ENCODE measurements at regions not wholly inside any gene's neighbourhood (a gene's known extent, or its start where the extent isn't known, plus 50 kb on each side); places are given as distances from the start of the nearest gene placed in this dataset.

DNA sequence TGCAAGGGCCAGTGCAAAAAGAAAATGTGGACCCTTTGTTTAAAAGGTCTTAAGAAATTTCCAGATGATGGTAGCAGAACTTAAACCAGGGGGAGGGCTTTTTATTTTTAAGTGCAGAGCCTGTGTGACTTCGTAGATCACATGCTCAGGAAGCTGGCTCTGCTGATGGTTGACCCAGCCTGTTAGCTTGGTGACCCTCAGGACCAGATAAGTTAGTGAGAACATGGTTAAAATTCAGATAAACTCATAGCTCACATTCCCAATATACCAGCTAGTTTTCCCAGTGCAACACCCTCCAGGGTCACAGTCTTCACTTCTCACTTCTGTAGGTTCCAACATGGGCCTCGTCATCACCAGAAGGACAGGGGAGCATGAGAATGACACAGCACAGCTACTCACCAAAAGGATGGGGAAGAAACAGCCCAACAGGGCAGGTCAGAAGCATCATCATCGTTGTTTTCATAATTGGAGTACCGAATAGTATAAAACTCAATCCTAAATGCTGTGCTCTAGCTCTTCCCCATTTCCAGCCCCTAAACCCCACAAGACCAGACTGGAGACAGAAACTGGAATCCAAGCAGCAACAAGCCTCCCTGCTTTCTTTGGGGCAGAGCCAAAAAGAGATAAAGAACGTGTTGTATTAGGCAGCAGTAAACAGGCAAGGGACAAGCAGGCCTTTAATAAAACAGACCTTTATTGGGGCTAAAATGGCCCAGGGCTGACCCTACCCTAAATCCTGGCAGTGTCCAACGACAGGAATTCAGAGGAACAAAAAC lies 102.2 kb upstream of the ANKRD1 start:
- TF ChIP-seq CTCF (IDR thresholded peaks at IDR 0.05; ENCODE audit: poor library complexity): no peak
- TF ChIP-seq EZH2 (IDR thresholded peaks at IDR 0.05; ENCODE audit: borderline replicate concordance): no peak

Measured in hepatocyte (in vitro differentiated cells).